LNCAP (cell line): ENCODE measurements at regions not wholly inside any gene's neighbourhood (a gene's known extent, or its start where the extent isn't known, plus 50 kb on each side); places are given as distances from the start of the nearest gene placed in this dataset.

ENCODE experiments used
- CTCF ChIP-seq: fragments of 450-650 bp; IDR thresholded peaks from 2 replicates; pipeline ENCODE4 v1.5.1; 2017; ENCODE audit warnings: mild to moderate bottlenecking

- no peak for TF ChIP-seq CTCF
Observed at GRCh38 chr6:21855811-21856455, 262.4 kb downstream of the SOX4 start.

DNA sequence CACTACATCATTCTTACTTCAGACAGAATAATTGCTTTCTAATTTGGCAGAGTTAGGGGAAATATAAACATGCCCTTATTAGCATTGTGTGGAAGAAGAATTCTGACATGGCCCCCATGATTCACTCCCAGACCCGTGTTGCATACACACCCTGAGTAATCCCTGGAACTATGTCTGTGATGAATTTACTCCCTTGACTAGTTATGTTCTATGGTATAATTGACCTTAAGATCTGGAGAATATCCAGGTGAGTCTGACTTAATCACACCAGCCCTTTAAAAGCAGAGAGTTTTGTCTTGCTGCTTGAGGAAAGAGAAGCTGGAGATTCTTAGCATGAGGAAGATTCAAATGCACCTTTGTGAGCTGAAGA lies 262.9 kb downstream of the SOX4 start:
- TF ChIP-seq CTCF: no peak

GRCh38 chr6:21856844-21857243 lies 263.3 kb downstream of the SOX4 start:
- TF ChIP-seq CTCF: no peak

DNA sequence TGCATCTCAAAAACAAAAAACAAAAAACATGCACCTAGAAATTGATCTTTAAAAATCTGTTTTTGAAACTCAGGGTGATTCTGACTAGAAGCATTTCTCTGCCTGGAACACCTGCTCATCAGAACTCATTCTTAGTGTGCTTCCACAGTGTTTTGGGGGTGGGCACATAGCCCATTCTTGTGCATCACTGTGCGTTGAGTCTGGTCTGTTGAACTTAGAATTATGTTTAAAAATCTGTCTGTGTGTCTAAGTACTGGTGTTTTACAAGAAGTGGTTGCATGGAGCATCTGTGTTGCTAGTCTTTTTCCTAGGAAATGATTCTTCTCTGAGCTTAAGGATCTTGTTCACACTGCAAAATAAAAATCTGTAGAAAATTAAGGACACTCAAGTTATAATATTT lies 264.5 kb downstream of the SOX4 start:
- TF ChIP-seq CTCF: no peak

GRCh38 chr6:21859193-21859735 lies 265.7 kb downstream of the SOX4 start:
- no peak for TF ChIP-seq CTCF

GRCh38 chr6:21861942-21862341 lies 268.4 kb downstream of the SOX4 start:
- TF ChIP-seq CTCF: no peak

DNA sequence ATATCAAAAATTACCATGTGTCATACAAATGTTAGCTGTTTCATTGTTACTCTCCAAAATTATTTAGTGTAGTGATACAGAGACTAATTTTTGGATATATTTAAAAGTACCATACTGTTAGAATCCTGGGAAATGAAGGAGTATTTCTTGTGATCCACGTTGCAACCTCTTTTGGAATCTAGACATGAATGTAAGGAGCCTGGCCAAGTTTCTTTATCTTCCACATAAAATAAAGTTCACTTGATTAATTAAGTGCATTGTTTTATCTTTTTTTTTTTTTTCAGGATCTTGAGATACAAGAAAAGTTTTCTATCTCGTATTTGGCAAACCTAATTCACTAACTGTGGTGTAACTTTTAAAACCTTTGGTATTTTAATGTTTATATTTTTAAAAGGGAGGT lies 270.7 kb downstream of the SOX4 start:
- no peak for TF ChIP-seq CTCF

- no peak for TF ChIP-seq CTCF
Observed at GRCh38 chr6:21868226-21868625, 274.7 kb downstream of the SOX4 start.
